ENCODE measurements at regions not wholly inside any gene's neighbourhood (a gene's known extent, or its start where the extent isn't known, plus 50 kb on each side); places are given as distances from the start of the nearest gene placed in this dataset.

DNA sequence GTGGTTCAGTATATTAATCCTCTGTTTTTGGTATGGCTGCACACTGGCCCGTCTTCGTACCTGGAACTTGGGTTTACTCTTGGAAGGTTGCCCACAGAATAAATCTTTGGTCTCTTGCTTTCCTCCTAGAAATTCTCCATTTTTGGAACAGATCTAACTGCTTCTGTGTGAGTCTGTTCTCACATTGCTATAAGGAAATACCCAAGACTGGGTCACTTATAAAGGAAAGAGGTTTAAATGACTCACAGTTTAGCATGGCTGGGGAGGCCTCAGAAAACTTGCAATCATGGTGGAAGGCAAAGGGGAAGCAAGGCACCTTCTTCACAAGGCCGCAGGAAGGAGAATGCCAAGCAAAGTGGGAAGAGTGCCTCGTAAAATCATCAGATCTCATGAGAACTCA is 407.8 kb upstream of the PDE3A start:
- TF ChIP-seq CTCF (IDR thresholded peaks at IDR 0.05) (no peak), EZH2 (IDR thresholded peaks at IDR 0.05; ENCODE audit: borderline replicate concordance, insufficient read depth, low read depth, low read length, poor library complexity, severe bottlenecking) (no peak)

All from B cell (primary cell).